ENCODE measurements at regions not wholly inside any gene's neighbourhood (a gene's known extent, or its start where the extent isn't known, plus 50 kb on each side); places are given as distances from the start of the nearest gene placed in this dataset.
A peak's percentile ranks its signal among the peaks of the same experiment; 100 is the strongest.

DNA sequence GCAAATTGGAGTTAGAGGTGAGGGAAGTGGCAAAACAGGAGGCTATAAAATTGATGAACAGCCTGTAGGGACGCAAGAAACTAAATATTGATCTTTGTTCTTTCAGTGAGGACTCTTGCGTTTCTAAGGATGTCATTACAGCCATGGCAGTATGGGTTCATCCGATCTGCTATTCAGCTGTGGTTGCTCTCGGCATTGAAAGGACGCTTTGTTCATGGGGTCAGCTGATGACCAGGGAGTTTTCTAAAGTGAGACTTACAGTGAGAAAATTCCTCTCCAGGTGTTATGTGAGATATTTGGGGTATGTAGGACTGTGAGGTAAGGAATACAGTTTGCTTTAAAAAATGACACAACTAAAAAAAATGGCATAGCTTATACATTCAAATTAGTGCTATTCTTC lies 52.7 kb upstream of the PELI1 start:
- no peak for DNase-seq

DNA sequence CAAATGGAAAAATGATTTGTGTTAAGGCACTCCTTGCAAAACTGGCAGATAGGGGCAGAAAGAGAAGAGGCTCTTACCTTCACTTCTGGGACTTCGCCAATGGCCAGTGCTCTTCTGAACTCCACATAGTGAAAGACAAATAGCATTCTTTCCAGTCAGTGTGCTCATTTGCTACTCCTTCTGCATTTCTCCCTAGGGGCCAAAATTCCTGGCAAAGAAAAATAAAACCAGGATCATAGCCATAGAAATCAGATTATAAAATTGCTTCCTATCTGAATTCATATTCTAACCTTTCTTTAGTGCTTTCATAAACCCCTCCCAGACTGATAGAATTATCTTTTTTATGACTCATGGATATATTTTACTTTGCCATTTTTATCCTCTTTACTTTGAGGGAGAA lies 56.9 kb upstream of the PELI1 start:
- DNase-seq = no peak

DNA sequence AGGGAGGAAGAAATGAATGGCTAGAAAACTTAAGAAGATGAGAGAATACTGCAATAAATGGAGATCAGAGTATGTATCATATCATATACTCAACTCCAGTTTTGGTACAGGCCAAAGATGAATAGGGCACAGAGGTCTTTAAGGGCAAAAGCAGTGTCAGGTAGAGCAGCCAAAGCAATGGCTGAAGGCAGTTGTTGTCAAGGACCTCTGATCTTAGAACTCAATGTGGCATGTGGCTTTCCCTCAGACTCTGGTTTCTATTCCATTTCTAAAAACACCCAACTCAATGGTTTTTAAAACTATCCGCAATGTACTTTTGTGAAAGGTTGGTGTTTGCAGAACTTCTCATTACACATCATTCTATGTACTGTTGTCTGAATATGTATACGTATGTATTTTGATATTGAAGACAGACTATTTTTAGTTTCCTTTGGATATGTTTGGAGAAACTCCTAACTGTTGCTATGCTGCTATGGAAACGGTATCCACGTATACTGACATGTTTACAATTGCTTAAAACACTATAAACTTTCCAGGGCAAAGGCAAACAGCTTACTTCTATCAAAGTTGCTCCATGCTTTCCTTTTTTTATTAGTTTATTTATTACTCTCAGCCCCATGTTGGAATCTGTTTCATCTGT lies 58.1 kb upstream of the PELI1 start:
- DNase-seq = peak; percentile 91

DNA sequence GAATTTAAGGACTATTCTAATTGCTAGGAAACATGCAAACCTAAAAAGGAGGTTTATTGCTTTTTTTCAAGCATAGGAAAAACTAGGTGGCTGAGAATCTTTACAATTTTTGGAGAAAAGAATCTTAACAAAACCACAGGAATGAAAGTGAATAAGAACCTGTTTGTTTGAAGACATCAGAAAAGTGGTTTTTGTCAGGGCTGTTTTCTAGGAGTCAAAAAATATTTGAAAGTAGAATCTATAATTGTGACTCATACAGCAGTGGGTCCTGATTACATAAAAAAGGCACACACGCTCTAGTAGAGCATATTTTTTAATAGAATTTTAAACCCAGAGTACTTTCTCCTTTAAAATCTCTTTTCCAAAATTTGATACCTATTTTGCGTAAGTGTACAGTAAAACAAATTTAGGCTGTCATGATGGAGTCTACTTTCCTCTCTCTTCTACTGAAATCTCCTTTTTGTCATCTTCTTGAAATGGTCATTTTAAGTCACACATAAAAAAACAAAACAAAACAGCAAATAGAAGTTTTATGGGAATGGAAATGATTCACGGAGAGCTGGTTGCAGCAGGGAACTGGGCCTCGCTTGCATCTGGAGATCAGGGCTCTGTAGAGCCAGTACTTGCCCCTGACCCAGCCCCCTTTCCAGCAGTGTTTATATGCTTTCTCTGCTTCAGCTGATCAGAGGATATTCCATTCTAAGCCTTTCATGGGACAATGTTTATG lies 59.1 kb upstream of the PELI1 start:
- peak; percentile 67 for DNase-seq

DNA sequence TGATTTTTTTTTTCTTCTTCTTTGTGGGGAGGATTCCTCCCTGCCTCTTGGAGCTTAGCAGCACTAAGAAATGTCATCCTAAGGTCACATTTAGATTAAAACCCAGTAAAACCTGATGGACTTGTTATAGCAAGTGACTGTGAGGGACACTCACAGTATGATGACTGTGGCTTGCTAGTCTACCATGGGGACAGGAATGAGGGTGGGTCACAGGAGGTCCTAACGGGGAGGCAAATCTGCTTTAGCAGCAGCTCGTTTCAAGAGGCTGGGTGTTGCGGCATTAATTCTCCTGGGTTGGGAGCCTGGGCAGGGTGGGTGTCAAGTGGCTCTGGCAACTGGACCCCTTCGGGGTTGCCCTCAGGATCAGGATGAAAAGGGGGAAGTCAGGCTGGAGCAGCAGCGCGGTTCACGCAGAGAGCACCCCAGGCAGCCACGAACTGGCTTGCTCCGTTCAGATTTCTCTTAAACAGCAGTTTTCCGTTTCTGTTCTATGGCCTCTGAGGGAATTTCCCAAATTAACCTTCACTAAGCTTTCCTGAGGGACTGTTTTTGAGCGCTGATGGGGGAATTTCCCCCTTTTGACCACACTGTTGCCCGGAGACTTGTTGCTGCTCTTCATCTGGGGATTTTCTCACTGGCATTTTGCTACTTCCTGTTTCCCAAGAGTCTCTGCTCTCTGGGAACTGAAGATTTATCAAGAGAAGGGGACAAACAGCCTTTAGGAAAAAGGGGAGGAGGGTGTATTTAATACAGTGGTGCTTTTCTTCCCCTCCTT lies 59.8 kb upstream of the PELI1 start:
- peak; percentile 46 for DNase-seq

DNA sequence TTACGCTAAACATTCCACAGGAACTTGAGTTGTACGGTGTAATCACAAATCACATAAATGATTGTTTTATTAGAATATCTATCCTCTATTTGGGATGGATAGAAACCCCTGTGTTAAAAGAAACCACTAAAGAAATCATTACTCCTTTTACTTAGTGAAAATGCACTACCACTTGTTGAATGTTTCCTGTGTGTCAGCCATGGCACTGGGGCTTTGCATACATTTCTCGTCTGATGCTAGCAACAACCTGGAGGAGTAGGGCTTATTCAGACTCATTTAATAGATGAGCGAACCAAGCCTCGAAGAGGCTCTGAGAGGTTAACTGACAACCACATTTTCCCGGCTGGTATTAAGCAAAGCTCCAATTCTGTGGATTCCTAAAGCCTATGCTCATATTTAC lies 60.5 kb upstream of the PELI1 start:
- DNase-seq = no peak

DNA sequence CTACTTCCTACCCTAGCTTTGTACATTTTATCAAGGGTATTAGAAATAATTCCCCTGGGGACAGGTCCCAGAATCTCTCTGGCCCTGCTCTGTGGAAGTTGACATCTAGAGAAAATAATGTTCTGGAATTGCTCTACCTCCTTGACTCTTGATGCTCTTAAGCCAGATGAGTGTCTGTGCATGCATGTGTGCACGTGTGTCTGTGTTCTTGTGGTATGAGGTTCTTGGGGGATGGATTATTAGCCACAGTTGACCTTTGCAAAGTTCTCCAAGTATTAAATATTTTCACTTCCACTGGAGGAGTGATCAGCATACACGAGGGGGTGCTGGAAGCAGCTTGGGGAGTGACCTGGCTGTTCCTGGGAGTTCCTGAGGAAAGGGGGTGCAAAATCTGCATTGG lies 61.2 kb upstream of the PELI1 start:
- no peak for DNase-seq

DNA sequence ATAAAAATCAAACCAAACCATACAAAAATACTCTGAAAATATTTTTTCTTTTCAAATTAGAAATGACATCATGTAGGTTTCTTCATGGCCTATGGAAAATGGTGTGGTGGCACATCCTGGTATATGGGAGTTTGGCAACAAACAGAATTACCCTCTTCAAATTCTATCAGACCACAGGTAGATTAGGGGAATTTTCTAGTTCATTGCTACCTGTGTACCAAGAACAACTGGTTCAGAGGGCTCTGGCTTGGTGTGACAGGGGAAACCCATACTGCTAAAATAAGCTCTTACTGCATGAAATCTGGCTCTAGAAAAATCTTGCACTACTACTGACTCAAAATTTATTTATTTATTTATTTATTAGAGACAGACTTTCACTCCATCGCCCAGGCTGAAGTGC lies 63.4 kb upstream of the PELI1 start:
- DNase-seq = no peak

DNA sequence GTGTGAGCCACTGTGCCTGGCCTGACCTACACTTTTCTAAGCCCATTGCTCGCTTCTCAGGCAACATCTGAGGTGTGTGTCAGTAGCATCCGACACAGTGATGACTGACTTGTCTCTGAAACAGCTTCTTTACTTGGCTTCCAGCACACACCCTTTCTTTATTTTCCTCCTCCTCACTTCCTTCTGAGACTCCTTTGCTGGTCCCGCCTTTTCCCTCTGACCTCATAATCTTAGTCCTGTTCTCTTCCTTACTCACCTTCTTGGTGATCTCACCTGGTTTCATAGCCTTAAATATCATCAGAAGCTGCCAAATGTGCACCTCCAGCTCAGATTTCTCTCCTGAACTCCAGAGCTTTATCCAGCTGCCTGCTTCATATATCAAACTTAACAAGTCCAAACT lies 66.6 kb upstream of the PELI1 start:
- no peak for DNase-seq

DNA sequence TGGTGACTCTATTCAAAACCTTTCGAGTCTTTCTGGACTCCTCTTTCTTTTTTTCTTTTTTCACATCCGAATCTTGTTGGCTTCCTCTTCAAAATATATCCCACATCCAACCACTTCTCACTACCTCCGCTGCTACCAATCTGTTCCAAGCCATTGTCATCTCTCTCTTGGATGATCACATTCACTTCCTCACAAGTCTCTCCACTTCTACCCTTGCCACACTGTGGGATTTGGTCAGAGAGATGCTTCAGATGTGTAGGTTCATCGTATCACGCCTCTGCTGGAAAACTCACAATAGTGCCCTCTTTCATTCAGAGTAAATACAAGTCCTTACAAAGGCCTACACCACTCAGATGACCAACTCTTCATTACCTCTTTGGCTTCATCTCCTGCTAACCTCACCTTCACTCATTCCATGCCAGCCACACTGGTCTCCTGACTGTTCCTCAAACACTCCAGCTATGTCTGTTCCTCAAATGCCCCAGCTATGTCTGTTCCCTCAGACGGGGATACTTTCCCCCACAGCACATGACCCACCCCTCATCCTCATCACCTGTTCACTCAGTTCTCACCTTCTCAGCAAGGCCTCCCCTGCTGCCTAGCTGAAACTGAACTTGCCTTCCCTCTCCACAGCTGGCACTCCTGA lies 67.2 kb upstream of the PELI1 start:
- no peak for DNase-seq

DNA sequence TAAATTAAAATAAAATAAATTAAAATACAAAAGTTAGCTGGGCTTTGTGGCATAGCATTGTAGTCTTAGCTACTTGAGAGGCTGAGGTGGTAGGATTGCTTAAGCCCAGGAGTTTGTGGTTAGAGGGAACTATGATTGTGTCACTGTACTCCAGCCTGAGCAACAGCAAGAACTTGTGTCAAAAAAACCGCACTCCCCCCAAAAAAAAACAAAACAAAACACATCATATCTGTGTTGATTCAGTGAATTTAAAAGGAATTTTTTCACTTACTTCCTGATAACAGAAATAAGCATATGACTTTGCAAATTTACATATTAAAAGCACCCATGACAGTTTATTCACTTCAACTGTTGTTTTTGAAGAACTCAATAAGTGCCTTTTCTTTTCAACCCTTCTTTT lies 68.1 kb upstream of the PELI1 start:
- DNase-seq = no peak

DNA sequence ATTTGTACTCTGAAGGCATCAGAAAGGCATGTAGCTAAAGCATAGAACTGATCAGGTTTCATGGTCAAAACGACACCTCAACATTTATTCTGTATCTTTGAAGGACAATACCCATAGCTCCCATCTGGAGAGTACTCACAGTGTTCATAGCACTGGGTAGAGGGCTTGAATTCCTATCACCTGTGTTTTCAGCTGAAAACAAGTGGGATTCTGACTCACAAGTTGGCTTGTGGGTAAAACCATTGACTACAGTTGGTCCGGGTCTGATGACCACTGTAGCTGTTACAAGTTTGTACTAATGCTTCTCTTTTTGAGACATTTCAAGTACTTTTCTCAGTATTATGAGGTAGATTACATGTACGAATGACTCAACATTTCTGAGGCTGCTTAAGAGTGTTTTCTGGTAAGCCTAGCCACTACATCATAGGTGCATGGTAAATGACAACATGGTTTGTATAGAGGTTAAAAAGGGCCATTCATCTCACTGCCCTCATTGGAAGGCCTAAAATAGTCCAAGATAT lies 68.6 kb upstream of the PELI1 start:
- no peak for DNase-seq

DNA sequence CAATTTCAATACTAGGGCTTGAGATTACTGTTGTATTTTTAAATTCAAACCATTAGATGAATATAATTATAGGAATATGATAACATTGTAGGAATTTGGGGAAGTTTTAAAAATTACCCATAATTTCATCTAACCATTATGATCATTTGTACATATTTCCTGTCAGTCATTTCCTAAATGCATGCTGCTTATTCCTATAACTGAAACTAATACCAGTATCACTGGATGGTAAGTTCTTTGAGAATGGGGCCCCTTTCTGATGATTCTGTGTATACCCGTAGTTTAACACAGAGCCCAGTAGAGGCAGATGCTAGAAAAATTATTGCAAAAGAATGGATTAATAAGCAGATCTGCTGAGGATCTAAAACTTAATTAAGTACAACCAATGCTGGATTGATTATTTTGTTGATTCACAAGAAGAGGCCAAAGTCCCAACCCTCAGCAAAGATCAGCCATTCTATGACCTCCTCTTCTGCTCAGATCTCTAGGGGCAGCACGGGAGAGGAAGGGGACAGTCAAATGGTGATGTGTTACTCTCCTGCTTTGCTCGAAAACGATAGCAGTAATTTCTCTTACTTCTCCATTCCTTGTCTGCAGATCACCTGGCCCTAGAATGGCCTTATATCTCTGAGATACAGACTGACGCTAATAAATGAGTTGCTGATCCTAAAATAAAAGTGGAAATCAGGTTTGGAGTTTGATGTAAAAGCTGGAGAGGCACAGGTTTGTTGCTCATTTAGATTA lies 69.5 kb upstream of the PELI1 start:
- DNase-seq = no peak

DNA sequence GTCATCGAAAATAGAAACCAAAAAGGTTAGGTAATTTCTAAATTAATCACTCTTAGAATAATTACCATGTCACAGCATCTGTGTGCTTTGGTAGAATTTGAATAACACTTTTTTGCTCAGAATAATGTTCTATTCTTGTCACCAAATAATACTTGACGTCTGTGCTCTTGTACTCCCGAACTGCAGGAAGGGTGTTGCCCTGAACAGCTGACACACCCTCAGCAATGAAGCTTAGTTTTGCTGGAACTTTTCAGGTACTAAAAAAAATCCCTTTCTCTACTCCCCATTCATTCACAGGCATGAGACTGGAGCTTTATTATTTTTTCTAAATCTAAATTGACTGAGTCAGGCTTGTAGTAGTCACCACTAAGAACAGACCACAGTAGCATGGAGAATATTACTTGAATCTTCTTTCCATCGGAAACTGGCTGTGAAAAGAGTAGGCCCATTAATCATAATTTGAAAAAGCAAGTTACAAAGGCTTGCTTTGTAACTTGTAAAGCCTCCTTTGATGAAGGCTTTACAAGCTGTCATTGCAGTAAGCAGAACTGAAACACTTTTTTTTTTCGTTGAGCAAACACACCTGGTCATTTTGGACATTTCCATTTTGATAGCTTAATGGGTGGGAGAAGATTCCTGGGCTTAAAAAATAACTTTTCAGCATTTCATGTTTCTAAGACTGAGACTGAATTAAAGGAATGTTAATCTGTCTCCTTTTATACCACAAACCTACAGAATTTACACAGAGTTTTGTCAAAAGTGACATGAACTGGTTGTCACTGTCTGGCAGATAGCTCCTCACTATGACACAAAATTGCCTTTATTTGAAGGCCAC lies 70.3 kb upstream of the PELI1 start:
- peak; percentile 67 for DNase-seq

DNA sequence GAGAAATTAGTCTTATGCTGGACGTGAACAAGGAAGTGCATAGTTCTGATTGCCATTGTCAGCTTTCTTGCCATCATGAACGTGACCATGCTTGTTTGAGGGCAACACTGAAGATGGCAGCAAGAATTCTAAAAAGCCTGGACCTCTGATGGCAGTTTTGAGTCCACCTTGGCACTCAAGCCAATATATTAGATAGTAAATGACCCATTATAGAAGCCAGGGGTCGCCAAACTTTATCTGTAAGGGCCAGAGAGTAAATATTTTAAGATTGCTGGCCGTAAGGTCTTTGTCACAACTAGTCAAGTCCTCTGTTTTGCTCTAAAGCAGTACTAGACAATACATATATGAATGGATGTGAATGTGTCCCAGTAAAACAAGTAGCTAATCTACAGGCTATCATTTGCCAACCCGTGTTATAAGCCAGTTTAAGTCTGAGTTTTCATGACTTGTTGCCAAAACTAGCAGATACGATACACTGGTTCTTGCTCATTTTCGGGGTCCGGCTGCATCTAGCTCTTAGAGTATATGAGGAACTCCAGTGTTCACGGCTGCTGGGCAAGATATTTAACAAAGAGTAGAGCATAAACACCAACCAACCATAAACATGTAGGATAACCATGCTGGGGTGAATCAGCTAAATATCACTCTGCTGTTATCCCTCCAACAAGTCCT lies 73.1 kb upstream of the PELI1 start:
- no peak for DNase-seq

DNA sequence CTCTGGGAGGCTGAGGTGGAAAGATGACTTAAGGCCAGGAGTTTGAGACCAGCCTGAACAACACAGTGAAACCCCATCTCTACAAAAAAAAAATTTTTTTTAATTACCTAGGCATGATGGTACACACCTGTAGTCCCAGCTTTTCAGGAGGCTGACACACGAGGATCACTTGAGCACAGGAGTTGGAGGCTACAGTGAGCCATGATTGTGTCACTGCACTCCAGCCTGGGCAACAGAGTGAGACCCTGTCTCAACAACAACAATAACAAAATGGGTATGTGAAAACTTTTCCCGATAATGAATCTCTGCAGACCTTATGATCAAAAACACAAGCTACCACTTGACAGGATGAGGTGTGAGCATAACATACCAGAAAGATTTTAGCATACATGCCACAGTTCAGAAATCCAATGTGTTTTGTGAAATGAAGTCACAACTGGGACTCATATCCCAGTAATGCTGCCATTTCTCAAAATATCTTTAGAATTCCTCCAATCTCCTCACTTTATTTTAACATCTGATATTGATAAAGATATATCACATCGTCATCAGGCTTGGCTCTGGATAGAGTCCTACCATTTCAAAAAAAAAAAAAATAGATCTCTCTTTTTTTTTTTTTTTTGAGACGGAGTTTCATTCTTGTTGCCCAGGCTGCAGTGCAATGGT lies 74.0 kb upstream of the PELI1 start:
- DNase-seq = no peak

DNA sequence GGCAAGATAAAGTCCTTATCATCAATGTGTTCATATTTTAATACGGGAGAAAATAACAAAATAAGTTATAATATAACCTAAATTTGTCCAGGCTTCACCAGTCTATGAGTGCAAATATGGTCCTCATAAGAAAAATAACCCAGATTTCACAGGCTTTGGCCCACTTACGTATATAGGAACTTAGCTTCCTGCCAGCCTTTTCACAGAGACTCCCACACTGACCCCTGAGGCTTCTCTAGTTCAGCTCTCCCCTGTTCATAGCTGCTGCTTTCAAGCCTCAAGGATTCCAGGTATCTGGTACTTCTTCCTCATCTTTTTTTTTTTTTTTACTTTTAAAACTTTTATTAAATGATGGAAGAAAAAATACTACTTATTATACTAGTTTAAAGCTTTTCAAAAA lies 74.9 kb upstream of the PELI1 start:
- DNase-seq = no peak

DNA sequence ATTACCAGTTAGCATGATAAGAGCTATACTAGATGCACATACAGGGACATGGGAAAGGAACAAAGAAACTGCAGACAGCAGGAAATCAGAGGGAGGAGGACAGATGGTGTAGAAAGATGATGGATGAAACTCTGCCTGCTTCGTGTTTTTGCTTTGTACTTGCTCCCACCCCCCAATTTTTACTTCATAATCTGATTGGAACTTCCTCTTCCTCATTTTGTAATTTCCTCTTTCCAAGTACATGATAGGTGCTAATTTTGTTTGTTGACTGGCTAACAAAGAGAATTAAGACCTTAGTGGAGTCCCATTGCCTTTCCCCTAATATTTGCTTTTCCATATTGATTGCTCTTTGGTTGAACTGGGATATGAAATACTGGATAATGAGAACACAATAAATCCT lies 76.0 kb upstream of the PELI1 start:
- DNase-seq = no peak

DNA sequence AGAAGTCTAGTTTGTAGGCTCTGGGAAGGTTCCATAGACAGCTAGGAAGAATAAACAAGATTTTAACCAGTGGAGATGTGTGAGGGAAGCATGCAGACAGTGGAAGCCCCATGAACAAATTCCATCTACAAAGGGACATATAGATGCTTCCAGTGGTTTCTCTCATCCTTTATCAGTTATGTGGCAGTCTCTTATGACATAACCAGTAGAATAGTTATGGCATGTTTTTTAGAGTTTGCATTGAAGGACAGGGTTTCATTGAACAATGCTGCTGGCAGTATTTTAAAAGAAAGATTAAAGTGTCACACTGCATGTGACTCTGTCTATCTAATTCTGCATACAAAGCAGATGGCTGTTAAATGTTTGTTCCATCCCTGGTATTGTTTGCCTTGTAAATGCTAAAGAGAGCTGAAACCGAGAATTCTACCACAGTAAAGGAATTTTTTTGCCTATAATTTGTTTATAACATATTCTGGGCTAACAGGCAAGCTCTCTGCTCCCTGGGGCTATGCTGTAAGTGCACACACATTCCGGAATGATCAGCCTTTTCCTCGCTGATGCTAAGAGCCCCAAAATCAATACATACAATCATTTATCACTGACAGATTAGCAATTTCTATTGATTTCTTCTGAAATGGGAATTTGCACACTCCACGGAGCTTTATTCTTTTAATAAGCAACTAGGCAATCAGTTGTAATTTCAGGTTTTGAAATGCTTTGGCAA lies 76.8 kb upstream of the PELI1 start:
- no peak for DNase-seq

All from renal pelvis (tissue), 1 donor.